B cell (primary cell): ENCODE measurements at regions not wholly inside any gene's neighbourhood (a gene's known extent, or its start where the extent isn't known, plus 50 kb on each side); places are given as distances from the start of the nearest gene placed in this dataset.

Experiments used
- ATAC-seq: fragments of 200-7000 bp; cut with Tn5 transposase; one replicate; pipeline ENCODE4 v1.10.0; 2021; ENCODE audit warnings: low read depth, mild to moderate bottlenecking, moderate number of reproducible peaks, moderate library complexity
- CTCF ChIA-PET: fragments of 350-600 bp; sonication (Branson Sonifier 250); formaldehyde crosslinking; loops from one replicate; lab custom pipeline; 2021; ENCODE audit warnings: antibody characterized with exemption, inconsistent platforms; lab: Charles Lee
- POLR2A ChIA-PET: fragments of 350-600 bp; sonication (Branson Sonifier 250); formaldehyde crosslinking; loops from one replicate; lab custom pipeline; 2021; ENCODE audit warnings: antibody characterized with exemption; lab: Charles Lee
- DNase-seq: peaks from one replicate; pipeline ENCODE4 v3.0.0; 2013
- H2AFZ ChIP-seq: 2 replicates; pipeline ENCODE4 v1.6.1; 2012; ENCODE audit warnings: mild to moderate bottlenecking, low read depth, low read length; ENCODE audit not compliant: insufficient read depth, poor library complexity, severe bottlenecking
- H3K27ac ChIP-seq, 2 donors: 1 replicate in 1 of 2; 2 replicates in 1 of 2; pipeline ENCODE4 v1.5.1; 2012 to 2013; ENCODE audit warnings: low read length in 2 of 2, mild to moderate bottlenecking in 2 of 2, moderate library complexity in 1 of 2
- H3K27me3 ChIP-seq, 4 experiments: fragments of 200-600 bp in 1 of 4; sonication (generic) in 1 of 4; replicated peaks in 1 of 4; 1 replicate in 2 of 4; 2 replicates in 2 of 4; pipeline versions ENCODE4 v1.6.1 to v1.7.0; 2013 to 2016; ENCODE audit warnings: low read length in 3 of 4, mild to moderate bottlenecking in 2 of 4, mixed read lengths in 1 of 4, moderate library complexity in 1 of 4; ENCODE audit not compliant: insufficient read depth in 4 of 4, control insufficient read depth in 3 of 4; ENCODE audit errors: control extremely low read depth in 1 of 4
- H3K36me3 ChIP-seq, 2 experiments: replicated peaks in 1 of 2; 1 replicate in 1 of 2; 2 replicates in 1 of 2; pipeline versions ENCODE4 v1.6.1 to v1.7.1; 2013; ENCODE audit warnings: low read length in 1 of 2; ENCODE audit not compliant: insufficient read depth in 2 of 2, control insufficient read depth in 1 of 2; ENCODE audit errors: control extremely low read depth in 1 of 2, extremely low read depth in 1 of 2
- H3K4me1 ChIP-seq, 2 donors: fragments of 200-600 bp in 1 of 2; sonication (generic) in 1 of 2; 1 replicate in 1 of 2; 2 replicates in 1 of 2; pipeline versions ENCODE4 v1.5.1 to v1.6.1; 2013 to 2017; ENCODE audit warnings: low read length in 2 of 2; ENCODE audit not compliant: control insufficient read depth in 2 of 2, insufficient read depth in 2 of 2
- H3K4me2 ChIP-seq: replicated peaks from 2 replicates; pipeline ENCODE3; 2012; ENCODE audit warnings: mild to moderate bottlenecking, low read depth, low read length; ENCODE audit not compliant: poor library complexity, severe bottlenecking
- H3K4me3 ChIP-seq, 5 experiments: fragments of 200-600 bp in 1 of 5; sonication (generic) in 1 of 5; 1 replicate in 3 of 5; 2 replicates in 2 of 5; pipeline versions ENCODE4 v1.5.1 to v1.7.0; 2011 to 2016; ENCODE audit warnings: low read length in 4 of 5, mild to moderate bottlenecking in 4 of 5, low read depth in 2 of 5, control low read depth in 1 of 5, moderate library complexity in 1 of 5; ENCODE audit not compliant: insufficient read depth in 1 of 5; ENCODE audit errors: control extremely low read depth in 1 of 5, extremely low read depth in 1 of 5
- H3K79me2 ChIP-seq: fragments of 200-600 bp; sonication (generic); one replicate; pipeline ENCODE4 v1.6.0; 2016; ENCODE audit warnings: low read length; ENCODE audit not compliant: control insufficient read depth, insufficient read depth
- H3K9ac ChIP-seq: fragments of 200-600 bp; sonication (generic); 2 replicates; pipeline ENCODE4 v1.6.1; 2017; ENCODE audit warnings: mild to moderate bottlenecking, low read length, moderate library complexity
- H3K9me3 ChIP-seq, 3 donors: one replicate each; pipeline versions ENCODE4 v1.6.1 to v1.7.1; 2013; ENCODE audit warnings: low read length in 2 of 3; ENCODE audit not compliant: control insufficient read depth in 2 of 3, insufficient read depth in 1 of 3; ENCODE audit errors: control extremely low read depth in 1 of 3
- H4K20me1 ChIP-seq: 2 replicates; pipeline ENCODE4 v1.6.0; 2012; ENCODE audit warnings: mild to moderate bottlenecking, low read length; ENCODE audit not compliant: insufficient read depth, control insufficient read depth, poor library complexity, severe bottlenecking
- H3K27ac Mint-ChIP-seq: one replicate; pipeline ENCODE4 v1.8.0; 2021; ENCODE audit warnings: mixed read lengths
- H3K27me3 Mint-ChIP-seq: one replicate; pipeline ENCODE4 v1.8.0; 2021; ENCODE audit warnings: mixed read lengths
- H3K4me1 Mint-ChIP-seq: one replicate; pipeline ENCODE4 v1.8.0; 2021; ENCODE audit warnings: mixed read lengths
- H3K4me3 Mint-ChIP-seq: one replicate; pipeline ENCODE4 v1.8.0; 2021; ENCODE audit warnings: mixed read lengths
- H3K9me3 Mint-ChIP-seq: one replicate; pipeline ENCODE4 v1.8.0; 2022; ENCODE audit warnings: mixed read lengths; ENCODE audit not compliant: insufficient read depth
- CTCF ChIP-seq: fragments of 200-600 bp; IDR thresholded peaks from one replicate; pipeline ENCODE4 v1.8.0; 2022; ENCODE audit warnings: antibody characterized with exemption, mild to moderate bottlenecking
- EZH2 ChIP-seq: IDR thresholded peaks from 2 replicates; pipeline ENCODE4 v1.6.1; 2012; ENCODE audit warnings: borderline replicate concordance, low read depth, mild to moderate bottlenecking, moderate library complexity, low read length; ENCODE audit not compliant: insufficient read depth, poor library complexity, severe bottlenecking
- WGBS: methylation state at CpG from one replicate; pipeline ENCODE4 v1.1.5; 2013; ENCODE audit warnings: missing lambda C conversion rate; ENCODE audit not compliant: insufficient coverage; 5-methylcytosine and 5-hydroxymethylcytosine counted together
- intact Hi-C: fragments of 100-400 bp; cut with micrococcal nuclease; formaldehyde crosslinking; loops from one replicate; pipeline ENCODE4 v1.10.0; 2022

- Histone ChIP-seq H3K4me3 (no peak overlapping the region), H3K27ac (no peak overlapping the region), H3K4me2 (no peak overlapping the region), H3K9ac (no peak overlapping the region), H2AFZ (no peak overlapping the region), H3K27me3 (no peaks in the 10 kb centered on the region), H4K20me1 (no peaks in the 10 kb centered on the region), H3K9me3 (no peaks in the 10 kb centered on the region), H3K79me2 (no peaks in the 10 kb centered on the region), H3K36me3 (no peaks in the 10 kb centered on the region), H3K4me1 (no peaks in the 10 kb centered on the region)
- TF ChIP-seq EZH2 (no peak), CTCF (no peak)
- no peak for DNase-seq
- ChIA-PET CTCF (no interaction called here), POLR2A (no interaction called here)
- no peak overlapping the region for H3K27ac Mint-ChIP-seq
- 100% methylated on average over 1 of the region's 2 CpGs for WGBS
- H3K27me3 Mint-ChIP-seq, result no peaks in the 10 kb centered on the region
- no peak overlapping the region for H3K4me3 Mint-ChIP-seq
- H3K4me1 Mint-ChIP-seq, result no peaks in the 10 kb centered on the region
- intact Hi-C loops, result no loop called here
- H3K9me3 Mint-ChIP-seq, result no peaks in the 10 kb centered on the region
- ATAC-seq, result no peak
Measured at GRCh38 chr2:164252568-164253287, 368.6 kb downstream of the GRB14 start.

DNA sequence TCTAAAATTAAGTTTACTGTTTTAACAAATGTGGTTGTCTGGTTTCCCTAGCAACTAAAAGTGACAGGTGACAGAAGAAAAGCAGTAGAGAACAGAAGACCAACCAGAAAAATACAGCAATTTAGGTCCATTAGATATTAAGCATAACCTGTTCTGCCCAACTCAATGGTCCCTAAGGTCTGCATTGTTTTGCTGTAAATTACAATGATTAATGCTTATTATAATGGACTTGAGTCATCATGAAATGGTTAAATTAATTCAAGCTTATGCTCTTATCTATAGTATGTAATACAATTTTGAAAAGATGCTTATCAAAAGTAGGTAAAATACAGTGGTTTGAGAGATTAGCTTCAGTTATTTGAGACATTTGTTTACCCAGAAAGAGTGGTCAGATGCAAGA is 378.0 kb downstream of the GRB14 start:
- Histone ChIP-seq H3K4me1 (no peaks in the 10 kb centered on the region), H2AFZ (no peak overlapping the region), H3K27me3 (no peaks in the 10 kb centered on the region), H3K27ac (no peak overlapping the region), H3K9me3 (peaks cover 0 to 8% (median 0%) of the 10 kb centered on the region in 3 donors), H3K79me2 (no peaks in the 10 kb centered on the region), H3K9ac (no peak overlapping the region), H3K36me3 (no peaks in the 10 kb centered on the region), H3K4me2 (no peak overlapping the region), H3K4me3 (no peak overlapping the region), H4K20me1 (no peaks in the 10 kb centered on the region)
- no peaks in the 10 kb centered on the region for H3K27me3 Mint-ChIP-seq
- POLR2A ChIA-PET, result no interaction called here
- no peak overlapping the region for H3K4me3 Mint-ChIP-seq
- ATAC-seq (no peak), DNase-seq (no peak)
- peaks cover 8% of the 10 kb centered on the region for H3K9me3 Mint-ChIP-seq
- CTCF ChIA-PET, result no interaction called here
- H3K27ac Mint-ChIP-seq, result no peak overlapping the region
- no peak for TF ChIP-seq EZH2
- TF ChIP-seq CTCF, result no peak
- intact Hi-C loops, result no loop called here
- H3K4me1 Mint-ChIP-seq, result no peaks in the 10 kb centered on the region
